Left lobe of liver (tissue), 2 donors: ENCODE measurements at regions not wholly inside any gene's neighbourhood (a gene's known extent, or its start where the extent isn't known, plus 50 kb on each side); places are given as distances from the start of the nearest gene placed in this dataset.

Experiments
- ATAC-seq: fragments of 200-7000 bp; cut with Tn5 transposase; one replicate; pipeline ENCODE4 v1.9.1; 2020; ENCODE audit warnings: mild to moderate bottlenecking, moderate library complexity
- DNase-seq: peaks from one replicate; pipeline ENCODE4 v3.0.0-alpha.2; 2020; ENCODE audit warnings: low spot score
- donor health status: DM: no; HTN: no; CAD: no; lungs with moderate emphysema.
- donor health status: DM: no; HTN: yes; CAD: no.

DNA sequence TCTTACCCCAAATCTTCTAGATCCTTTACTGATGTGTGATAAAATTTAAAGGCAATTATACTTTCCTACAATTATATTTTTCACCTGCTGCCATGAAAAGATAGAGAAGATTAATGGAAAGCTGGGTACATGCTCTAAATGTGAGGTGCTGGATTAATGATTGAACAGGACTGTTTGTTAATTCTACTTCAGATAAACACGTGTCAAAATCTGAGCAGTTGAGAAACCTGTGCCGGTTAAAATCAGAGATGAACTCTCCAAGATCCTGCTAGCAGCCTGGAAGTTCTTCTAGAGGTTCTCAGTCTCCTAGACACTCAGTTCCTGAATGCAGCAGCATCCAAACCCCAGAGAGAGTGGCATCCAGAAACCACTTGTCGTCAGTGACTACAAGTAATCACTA is 69.2 kb downstream of the INHBA start:
- no peak for DNase-seq
- ATAC-seq, result peak; percentile 77

DNA sequence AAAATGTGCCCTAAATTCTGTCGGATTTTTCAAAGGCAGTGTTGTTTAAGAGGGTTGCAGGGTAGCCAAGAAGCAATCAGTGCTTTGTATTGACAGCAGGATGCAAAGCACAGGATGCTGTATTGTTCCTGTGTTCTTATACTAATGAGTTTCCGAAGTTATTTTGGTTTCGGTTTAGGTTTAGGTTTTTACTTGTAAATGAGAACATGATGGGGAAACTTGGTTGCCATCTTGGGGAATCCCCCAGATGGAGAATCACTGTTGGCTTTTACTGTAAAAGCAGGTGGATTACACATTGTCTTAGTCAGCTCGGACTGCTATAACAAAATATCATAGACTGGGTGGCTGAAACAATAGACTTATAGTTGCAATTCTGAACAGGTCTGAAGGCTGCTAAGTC is 72.1 kb downstream of the INHBA start:
- DNase-seq (no peak), ATAC-seq (no peak)

DNA sequence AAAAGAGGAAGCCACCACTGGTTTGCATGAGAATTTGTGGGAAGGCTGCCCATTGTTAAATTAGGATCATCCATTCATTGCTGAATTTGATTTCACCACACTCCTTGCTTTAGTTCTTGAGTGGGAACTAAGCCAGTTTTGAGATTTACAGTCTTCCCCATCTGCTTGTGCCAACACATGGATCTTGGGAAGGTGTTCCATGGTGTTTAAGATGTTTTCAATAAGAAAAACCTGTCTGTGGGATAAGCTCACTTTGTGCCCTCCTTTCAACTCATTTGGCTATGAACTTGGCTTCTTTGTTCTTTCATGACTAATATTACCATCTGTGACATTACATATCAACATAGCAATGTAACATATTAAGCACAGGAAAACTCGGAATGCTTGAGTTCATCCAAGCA is 73.2 kb downstream of the INHBA start:
- DNase-seq (no peak), ATAC-seq (no peak)

DNA sequence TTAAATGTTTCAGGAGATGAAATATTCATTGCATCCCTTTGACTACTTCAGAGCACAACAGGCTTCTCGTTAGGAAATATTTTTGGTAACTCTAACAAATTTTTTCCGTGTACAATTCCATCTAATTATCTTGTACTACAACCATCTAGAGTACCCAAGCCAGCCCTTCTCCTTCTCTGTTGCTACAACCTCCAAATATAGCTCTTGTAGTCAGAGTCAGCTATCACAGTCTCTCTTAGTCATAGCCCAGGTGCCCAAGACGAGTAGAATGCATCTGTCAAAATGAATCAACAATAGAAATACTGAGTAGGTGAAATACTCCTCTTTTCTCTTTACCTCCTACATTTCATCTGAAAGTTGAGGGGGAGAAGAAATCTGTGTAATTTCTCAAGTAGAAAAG is 74.0 kb downstream of the INHBA start:
- ATAC-seq, result no peak

DNA sequence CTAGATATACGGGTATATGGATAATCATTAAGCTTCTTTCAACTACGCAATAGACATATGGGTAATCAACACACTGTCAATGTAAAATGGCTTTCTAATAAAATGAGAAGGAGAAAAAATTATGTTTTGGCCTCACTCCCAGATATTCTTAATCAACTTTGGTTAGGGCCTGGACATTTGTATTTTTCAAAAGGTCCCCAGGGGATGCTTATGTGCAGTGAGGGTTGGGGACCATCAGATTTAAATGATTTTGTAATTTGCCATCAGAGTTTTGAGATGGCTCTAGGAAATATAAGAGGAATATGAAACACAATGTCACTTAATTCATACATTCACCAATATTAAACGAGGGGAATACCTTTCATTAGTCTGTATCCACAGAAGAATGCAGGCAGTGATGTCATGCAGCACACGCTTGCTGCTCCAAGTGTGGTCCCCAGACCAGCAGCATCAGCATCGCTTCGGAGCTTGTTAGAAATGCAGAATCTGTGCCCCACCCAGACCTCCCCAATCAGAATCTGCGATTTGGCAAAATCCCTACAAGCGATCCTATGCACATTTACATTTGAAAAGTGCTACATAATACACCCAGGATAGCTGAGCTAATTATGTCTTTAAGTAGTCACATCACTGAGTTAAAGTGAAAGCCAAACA is 75.1 kb downstream of the INHBA start:
- no peak for DNase-seq
- no peak for ATAC-seq

More for the DNA sequence above, 74.0 kb downstream of the INHBA start:
- no peak for DNase-seq

DNA sequence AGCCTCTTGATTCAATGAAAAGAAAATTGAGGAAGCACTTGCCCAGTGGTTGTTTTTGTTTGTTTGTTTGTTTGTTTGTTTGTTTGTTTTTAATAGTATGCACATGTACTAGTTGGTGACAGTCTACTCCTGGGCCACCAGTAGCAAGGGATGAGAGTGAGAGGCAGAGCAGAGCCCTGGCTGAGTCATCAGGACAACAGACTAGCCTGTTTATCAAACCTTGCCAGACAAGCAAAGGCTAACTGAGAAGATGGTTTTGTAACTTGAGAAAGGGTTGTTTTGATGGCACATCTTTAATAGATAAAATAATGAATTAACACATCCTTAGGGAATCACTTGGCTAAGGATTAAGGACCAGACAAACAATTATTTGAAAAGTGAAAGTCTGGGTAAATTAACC is 78.1 kb downstream of the INHBA start:
- ATAC-seq, result no peak
- DNase-seq, result no peak

DNA sequence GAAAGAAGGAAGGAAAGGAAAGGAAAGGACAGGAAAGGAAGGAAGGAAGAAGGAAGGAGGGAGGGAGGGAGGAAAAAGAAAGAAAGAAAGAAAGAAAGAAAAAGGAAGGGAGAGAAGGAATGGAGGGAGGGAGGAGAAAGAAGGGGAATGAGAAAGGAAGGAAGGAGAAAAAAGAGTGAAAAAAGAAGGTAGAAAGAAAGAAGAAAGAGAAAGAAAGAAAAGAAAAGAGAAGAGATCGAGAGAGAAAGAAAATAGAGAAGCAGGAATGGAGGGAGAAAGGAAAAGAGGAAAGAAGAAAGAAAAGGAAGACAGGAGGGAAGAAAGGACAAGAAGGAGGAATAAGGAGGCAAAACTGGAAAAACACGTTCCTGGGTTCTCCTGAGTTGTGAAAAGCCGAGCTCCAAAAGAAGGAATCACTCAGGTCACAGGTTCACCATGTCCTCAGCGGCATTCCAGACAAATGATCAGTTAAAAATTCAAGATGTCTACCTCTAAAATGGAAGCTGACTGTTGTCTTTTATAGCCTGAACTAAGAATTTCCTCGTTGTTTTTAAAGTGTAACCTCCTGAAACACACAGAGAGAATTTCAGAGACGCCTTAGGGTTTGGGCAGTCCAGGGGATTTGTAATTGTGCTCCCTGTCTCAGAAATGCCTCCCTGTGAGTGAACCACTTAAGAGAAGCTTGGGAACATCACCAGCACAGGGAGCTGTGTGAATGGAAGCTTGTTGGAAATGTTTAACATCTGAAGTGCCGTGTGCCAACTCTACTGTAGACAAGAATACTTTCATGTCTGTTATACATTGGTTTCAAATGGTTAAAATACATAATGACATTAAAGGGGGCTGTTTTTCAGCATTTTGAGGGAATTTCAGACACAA is 80.7 kb downstream of the INHBA start:
- no peak for ATAC-seq

DNA sequence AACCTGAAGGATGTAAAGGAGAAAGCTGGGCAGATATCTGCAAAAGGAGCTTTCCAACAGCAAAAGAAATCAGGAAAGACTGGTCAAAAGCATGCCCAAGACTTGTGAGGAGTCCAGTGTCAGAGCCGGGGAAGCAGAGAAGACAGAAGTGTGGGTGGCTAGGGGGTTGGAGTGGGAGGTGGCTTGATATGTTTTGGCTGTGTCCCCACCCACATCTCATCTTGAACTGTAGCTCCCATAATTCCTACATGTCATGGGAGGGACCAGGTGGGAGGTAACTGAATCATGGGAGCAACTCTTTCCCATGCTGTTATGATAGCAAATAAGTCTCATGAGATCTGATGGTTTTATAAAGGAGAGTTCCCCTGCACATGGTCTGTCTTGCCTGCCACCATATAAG is 84.9 kb downstream of the INHBA start:
- DNase-seq (no peak), ATAC-seq (no peak)

More for the DNA sequence above, 80.7 kb downstream of the INHBA start:
- DNase-seq, result no peak

DNA sequence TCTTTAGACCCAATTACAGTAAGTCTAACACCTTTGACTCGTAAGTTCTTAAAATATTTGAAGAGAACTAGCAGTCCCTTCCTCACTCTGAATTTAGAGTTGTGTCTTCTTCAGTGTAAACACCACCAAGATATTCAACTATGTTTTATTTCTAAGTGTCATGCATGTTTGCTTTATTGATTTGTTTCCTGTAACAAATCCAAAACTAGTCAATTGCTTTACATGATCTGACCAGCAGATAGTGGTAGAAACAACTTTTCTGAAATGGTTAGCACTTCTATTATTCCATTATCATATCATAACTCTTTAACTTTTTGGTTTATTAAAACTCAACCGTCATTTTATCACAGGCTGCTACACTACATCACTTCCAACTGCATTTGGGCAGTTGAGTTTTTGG is 90.1 kb downstream of the INHBA start:
- peak; percentile 85 for ATAC-seq
- DNase-seq, result no peak

DNA sequence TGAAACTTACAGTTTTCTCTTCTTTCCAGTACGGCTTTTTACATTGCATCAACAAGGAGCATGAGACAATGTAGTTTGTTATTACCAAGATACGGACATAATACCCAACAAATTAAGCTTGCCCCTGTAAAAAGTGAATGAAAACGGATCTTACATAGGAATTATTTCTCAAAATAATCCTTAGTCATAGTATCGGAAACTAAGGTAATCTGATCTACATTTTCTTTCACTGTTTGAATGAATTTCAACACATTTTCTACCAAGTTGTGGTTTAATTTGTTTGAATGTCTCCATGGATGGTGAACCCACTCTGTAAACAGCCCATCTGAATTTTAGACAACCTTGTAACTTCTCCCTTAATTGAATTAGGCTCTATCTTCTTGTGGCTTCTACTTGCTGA is 90.5 kb downstream of the INHBA start:
- no peak for ATAC-seq

DNA sequence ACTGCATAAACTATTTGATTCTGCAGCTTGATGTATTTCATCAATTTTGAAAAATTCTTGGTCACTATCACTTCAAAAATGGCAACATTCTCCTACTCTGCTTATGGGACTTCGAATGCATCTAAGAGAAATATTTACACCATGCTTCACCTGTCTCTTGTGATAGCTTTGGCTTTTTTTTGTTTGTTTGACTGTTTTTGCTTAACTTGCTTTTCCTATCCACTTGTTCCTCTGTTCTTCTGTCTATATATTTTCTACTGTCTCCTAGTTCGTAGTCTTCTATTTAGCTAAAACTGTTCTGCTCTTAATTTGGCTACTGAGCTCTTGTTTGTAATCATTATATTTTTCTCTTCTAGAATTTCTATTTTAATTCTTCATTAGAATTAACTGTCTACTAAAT is 94.4 kb downstream of the INHBA start:
- DNase-seq (no peak), ATAC-seq (no peak)

More for the DNA sequence above, 90.5 kb downstream of the INHBA start:
- no peak for DNase-seq

DNA sequence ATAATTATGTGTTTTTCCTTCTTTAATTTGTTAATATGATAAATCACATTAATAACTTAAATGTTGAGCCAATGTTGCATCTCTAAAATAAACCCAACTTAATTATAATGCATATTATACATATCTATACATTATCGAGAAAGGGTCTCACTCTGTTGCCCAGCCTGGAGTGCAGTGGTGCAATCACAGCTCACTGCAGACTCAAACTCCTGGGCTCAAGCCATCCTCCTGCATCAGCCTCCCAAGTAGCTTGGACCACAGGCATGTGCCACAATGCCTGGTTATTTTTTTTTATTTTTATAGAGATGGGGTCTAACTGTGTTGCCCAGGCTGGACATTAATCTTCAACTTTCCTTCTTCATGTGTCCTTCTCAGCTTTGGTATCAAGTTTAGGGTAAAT is 98.9 kb downstream of the INHBA start:
- no peak for ATAC-seq
- DNase-seq, result no peak

DNA sequence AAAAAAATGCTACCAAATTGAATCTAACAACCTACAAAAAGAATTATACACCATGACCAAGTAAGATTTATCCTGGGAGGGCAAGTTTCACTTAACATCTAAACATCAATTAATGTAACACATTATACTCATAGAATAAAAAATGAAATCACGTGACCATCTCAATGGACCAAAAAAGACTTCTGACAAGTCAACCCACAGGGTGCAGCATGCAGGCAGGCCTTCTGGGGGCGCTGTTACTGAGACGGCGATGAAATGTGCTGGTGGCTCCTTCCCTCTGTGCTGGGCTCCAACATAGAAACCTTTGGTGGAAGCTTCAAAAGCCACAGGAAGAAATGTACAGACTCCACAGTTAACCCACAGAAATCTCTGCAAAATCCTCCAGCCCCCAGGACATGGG is 103.1 kb downstream of the INHBA start:
- ATAC-seq (no peak), DNase-seq (no peak)

DNA sequence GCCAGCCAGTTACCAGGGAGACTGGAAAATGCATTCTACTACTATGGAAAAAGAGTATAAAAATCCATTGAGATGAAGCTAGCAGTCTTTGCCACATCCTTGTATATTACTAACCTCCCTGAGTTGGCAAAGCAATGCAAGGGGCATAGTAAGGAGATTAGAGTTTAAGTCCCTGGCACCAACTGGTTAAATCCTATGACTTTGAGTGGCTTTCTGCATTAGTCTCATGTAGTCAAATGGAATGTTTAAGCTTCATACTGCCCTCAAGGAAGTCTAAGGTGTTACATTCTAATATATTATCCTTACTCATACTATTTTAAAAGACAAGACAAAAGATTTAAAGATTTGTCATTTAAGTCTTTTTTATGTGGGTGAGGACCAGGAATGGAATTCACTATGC is 110.1 kb downstream of the INHBA start:
- ATAC-seq, result no peak
- no peak for DNase-seq

DNA sequence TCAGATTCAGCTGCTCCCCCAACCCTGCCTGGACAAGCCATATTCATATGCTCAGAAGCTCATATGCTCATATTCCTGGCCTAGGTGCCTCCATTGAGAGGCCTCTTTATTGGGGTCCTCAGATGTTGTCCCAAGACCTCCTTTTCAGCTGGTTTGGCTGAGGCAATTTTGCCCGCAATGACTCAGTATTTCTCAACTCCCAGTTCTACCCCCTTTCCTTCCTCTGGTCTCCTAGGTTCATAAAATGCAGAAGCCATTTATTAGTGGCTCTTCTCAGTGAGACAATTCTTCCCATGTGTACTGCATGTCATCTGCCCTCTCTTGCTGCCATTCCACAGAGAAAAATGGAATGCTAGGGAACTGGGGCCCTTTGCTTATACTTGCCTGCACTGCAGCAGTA is 110.7 kb downstream of the INHBA start:
- DNase-seq (no peak), ATAC-seq (no peak)

DNA sequence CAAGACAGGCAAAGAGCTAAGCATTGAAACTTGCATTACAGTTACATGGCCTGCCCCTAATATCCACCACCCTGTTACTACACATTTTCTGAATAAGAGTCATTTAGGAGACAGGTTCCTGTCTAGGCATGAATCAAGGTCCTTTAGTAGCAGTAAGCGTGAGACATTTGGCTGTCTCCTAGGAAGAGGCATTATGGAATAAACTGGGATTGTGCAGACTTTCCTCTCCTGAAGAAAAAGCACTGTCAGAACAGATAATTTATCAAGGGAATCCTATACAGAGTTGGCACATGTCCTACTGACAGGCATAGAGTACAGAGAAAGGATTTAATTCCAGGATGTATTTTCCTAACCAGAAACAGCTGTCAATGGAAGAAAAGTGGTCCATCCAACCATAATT is 111.9 kb downstream of the INHBA start:
- DNase-seq (no peak), ATAC-seq (no peak)

DNA sequence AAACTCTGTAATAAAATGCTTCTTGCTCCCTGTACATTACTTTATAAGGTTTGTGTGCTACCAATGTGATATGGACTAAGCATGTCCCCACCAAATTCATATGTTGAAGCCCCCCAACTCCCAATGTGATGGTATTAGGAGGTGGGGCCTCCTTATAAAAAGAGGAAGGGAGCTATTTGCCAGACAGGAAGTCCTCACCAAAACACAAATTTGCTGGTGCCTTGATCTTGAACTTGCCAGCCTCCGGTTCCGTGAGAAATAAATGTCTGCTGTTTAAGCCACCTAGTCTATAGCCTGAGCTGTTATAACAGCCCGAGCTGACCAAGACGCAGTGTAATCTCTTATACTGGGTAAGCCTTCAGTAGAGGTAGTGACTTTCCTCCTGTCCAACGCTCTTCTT is 114.5 kb downstream of the INHBA start:
- no peak for ATAC-seq
- DNase-seq, result no peak

DNA sequence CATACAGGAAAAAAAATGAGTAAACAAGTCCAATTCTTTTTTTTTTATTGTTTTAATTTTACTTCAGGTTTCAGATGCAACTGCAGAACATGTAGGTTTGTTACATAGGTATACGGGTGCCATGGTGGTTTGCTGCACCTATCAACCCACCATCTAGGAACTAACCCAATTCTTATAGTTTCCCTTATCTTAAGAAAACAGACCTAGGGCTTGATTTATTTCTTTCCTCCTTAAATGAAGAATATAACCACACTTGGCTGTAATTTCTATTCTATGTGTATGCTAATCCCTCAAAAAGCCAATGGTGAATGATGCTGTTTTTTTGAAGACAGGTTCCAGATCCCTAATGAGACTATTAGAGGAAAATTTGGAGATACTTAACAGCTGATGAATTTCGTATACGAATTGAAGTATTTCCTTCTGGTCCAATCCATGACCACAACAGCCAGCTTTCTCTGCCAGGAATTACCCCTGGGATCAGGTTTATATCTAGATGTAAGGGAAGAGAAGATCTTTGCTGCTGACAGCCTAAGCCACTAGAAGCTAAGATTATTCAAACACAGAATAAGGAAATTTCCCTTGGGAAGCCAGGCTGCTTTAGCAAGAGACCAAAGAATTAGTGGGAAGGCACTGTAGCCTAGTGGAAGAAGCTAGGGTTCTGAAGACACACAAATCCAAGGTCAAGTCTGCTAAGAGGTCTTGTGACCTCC is 115.8 kb downstream of the INHBA start:
- no peak for DNase-seq
- ATAC-seq, result no peak

DNA sequence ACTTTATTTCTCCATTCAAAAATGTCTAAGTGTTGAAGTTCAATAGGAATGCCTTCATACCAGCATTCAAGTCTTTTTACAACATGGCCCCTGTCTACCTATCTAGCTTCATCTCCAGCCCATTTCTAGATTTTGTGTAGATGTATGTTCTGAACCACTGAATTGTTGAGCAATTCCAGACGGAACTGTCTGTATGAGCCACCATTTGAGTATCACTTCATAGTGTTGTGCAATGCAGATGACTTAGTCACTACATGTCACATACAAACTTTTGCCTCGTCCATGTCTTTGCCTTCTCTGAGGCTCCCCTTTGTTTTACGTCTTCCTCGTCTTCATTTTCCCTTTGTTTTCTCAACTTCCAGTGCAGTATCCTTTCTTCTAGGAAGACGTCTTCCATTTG is 118.1 kb downstream of the INHBA start:
- DNase-seq (no peak), ATAC-seq (no peak)

DNA sequence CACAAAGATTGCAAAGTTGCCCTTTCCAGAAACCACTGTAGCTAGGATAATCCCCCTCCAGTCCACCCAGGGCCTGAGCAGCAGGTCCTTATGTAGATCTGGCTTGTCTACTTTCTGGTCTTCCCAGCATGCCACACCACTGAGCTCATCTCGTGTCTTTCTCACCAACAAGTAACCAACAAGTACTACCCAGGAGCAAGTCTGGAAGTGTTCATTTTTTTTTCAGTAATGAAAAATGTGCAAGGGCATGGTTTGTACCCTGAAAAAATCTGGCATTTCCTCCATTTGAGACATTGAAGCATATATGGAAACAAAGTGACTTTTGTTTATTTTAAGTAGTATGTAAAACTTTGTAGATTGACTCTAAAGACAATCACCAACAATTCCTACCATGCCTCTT is 120.8 kb downstream of the INHBA start:
- DNase-seq (no peak), ATAC-seq (no peak)

DNA sequence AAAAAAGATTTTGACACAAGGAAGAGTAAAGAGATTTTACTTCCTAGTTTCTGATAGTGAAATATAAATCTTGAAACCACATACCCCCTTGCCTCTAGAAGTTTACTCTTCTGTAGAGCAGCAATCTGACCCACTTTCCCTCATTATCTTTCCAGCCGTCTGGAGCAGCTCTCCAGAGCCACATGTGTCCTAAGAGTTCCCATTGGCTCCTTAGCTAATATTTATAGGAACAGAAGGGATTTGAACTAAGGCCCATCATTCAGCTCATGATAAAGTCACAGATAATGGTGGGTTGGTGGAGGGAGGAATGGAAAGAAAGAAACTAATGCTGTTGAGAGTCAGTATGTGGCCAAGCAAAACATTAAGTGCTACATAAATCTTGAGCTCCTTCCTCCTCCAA is 121.8 kb downstream of the INHBA start:
- no peak for ATAC-seq
- DNase-seq, result no peak
